ENCODE measurements at regions not wholly inside any gene's neighbourhood (a gene's known extent, or its start where the extent isn't known, plus 50 kb on each side); places are given as distances from the start of the nearest gene placed in this dataset.
"Not testable (repeated sequence)": the region's sequence is repeated elsewhere in the genome, so short reads cannot be mapped to it uniquely, and the experiment has no call there.

DNA sequence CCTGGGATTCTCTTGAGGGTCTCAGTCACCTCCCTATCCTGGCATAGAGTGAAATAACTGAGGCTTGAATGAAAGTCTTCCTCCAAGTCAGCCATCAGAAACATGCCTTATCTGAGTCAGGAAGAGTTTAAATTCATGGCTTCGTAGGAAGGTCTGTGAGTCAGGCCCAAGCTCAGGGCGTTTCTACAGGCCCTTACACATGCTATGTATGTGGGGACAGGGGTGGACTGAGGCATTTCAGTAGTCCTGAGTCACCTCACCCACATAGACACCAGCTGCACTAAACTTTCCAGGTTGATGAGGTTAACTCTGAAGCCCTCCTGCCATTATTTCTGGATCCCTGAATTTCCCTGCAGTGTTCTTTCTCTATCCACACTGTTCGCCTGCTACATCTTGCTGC, 134.6 kb upstream of the RCN1 start:
- DNase-seq = no peak

DNA sequence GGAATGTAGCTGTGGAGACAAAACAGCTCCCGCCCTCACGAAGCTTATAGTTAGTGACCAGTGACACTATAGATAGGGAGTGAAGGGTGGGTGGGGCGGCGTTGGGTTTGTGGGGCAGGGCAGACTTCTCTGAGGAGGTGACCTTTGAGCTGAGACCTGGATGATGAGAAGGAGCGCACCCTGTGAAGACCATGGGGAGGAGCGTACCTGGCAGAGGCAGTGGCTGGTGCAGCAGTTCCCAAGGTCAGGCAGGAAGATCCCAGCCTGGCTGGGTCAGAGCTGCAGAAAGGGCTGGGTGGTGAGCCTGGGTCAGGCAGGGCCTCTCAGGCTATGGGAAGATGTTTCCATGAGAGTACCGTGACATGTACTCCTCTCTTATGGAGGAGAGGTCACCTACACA, 135.0 kb upstream of the RCN1 start:
- DNase-seq = no peak

DNA sequence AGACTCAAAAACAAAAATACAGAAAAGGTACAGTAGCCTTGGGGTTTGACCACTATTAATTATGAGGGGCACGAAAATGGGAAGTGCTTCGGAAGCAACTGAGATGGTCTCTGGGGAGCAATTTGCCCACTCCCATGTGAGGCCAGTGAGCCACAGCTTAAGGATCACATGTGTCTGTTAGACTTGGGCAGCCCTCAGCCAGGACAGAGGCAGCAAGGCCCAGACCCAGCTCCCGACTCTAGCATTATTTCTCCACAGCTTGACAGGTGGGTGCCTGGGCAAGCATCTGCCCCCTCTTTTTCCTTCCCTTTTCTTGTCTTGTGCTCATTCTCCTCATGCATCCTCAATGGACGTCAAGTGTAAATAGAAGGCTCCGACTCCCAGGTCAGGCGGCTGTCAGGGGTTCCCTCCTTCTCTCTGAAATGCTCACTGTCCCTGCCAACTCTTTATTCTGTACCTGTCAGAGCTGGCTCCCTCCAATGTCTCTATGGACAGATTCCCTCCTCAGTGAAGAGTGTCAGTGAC, 137.0 kb upstream of the RCN1 start:
- no peak for DNase-seq

DNA sequence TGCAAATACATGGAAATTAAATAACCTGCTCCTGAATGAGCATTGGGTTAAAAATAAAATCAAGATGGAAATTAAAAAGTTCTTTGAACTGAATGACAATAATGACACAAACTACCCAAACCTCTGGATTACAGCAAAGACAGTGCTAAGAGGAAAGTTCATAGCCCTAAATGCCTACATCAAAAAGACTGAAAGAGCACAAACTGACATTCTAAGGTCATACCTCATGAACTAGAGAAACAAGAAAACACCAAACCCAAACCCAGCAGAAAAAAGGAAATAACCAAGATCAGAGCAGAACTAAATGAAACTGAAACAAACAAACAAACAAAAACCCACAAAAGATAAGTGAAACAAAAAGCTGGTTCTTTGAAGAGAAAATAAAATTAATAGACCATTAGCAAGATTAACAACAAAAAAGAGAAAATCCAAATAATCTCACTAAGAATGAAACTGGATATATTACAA, 138.6 kb upstream of the PAX6 start:
- DNase-seq = not testable (repeated sequence)

DNA sequence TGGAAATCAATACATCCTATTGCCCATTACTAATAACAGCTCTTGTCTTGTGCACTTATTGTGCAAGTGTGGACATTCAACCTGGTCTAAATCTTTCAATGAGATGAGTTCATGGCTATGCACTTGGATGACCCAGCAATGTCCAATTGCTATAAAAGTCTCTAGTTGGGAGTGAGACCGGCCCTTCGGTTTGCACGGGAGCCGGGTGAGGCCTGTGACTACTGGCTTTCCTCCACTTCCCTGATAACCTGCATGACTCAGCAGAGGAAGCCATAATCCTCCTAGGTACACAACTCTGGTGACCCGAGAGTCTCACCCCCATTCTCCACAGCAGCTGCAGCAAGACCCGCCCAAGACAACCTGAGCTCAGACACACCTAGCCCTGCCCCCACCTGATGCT, 135.9 kb upstream of the PAX6 start:
- no peak for DNase-seq

DNA sequence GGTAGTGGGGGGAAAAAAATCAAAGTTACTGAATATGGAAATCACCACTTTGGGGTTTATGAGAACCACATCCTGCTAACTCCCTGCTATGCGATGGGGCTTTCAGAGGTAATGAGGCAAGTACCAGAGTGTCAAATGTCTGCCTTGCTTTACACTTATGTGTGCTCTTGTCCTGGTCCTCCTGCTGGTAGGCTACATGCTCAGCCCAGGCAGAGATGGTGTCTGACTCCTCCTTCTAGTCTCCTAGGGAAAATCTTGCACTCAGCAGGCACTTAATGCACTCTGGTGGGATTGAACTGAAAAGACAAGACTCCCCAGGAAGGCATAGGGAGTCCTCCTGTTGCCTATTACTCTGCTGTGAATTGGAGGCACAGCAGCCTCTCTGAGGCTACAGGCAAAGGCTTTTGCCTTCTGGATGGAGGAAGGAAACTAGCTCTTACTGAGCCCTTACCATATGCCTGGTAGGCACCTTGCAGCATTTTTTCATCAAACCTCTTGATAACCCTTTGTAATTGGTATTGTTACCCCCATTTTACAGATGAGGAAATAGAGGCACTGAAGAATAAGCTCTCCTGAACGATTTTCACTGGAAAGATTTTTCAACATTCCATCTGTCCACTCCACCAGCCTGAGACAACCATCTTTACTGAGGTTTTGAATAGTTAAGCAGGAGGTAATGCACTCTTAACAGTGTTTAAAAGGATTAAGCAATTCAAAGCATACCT, 132.1 kb upstream of the PAX6 start:
- DNase-seq = no peak

DNA sequence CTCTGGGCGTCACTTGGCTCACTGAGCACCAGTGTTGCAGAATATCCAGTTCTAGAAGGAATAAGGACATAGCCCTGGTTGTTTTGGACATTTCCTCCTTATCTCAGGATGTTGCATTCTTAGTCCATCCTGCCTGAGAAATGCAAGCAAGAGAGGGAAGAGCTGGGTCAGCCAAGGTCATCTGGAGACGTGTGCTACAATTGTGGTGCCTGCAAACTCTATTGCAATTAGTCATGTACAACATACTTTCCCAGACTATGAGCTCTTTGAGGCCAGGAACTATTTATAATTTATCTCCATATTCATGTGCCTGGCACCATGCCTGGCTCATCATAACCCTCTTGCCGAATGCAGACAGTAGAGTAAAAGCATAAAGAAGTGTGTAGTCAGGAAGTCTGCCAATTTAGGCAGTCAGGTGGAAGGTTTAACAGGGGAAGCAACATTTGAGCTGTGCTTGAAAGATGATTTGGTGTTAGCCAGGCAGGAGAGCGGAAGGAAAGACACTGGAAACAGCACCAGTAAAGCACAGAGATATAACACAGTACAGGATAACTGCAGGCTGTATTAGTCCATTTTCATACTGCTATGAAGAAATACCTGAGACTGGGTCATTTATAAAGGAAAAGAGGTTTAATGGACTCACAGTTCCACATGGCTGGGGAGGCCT, 129.4 kb upstream of the PAX6 start:
- DNase-seq = no peak

DNA sequence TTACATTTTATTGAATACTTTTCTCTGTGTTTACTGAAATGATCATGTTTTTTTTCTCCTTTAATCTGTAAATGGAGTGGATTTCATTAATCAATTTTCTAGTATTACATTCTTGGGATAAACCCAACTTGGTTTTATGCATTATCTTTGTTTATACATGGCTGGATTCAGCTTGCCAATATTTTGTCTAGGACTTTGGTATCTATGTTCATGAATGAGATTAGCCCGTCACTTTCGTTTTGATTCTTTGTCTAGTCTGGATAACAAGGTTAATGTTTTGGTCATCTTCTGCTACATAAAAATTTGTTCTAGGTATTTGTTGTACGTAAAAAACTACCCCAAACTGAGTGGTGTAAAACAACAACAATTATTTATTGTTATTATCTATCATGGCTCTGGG, 127.9 kb upstream of the PAX6 start:
- DNase-seq = no peak

DNA sequence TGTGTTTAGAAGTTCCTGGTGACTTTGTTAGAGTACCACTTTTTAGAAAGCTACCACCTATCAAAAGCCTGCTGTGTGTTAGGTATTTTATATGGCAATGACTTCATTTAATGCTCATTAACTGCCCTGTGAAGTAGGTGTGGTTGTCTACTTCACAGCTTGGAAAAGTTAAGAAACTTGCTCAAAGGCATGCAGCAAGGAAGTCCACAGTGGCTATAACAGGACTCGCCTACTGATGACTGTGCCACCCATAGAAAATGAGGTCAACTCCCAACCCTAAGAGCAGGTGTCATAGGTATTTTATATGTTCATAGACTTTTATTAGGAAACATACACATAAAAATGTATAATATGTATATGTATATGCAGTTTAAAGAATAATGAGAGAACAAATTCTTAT, 125.2 kb upstream of the PAX6 start:
- no peak for DNase-seq

DNA sequence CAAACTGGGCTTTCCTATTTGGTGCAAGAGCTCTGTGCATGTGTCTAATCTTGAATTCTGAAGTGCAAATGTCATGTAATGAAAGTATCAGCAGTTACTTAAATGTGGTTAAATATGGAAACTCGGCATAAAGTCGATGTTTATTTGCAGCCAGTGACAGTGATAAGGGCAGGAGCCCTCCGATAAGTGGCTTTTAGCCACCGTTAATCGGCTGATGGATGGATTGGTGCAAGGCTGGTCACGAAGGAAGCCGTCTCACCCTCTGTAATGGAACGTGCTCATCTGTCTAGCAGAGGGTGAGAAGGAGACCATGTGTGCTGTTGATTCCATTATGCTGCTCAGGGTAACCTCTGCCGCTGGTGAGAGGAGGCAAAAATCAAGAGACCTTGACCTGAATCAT, 121.8 kb upstream of the PAX6 start:
- no peak for DNase-seq

DNA sequence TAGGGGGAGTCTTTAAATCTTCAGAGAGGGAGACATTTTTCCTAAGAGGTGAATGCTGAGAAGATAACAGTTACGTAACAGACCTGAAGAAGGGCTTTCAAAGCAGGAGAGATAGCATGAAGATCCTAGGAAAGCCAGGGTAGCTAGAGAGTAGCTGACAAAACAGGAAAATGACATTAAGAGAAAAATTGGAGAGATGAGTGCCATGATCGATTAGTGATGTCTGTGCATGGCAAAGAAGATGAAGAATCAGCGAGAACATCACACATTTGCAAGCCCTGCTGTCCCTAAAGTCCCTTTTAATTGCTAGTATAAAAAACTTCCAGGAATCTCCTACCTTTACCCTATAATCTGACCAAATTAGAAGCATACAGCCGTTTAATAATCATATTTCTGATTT, 116.9 kb upstream of the PAX6 start:
- DNase-seq = no peak

DNA sequence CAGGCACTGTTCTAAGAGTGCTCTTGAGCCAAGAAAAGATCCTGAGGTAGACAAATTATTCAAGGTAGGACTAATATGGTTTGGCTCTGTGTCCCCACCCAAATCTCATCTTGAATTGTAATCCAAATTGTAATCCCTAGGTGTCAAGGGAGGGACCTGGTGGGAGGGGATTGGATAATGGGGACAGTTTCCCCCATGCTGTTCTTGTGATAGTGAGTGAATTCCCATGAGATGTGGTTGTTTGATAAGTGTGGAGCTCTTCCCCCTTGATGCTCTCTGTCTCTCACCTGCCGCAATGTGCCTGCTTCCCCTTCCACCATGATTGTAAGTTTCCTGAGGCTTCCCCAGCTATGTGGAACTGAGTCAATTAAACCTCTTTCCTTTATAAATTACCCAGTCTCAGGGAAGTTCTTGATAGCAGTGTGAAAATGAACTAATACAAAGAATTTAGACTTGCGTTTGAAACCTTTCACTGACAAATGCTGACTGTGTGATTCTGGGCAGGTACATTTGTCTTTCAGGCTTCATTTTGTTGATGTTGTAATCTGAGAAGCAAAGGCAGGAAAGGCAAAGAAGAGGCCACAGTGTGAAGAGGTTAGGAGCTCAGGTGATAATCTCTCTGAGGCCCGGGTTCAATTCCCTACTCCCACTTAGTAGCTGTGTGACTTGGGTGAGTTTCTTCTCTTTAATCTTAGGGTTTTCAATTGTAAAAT, 115.8 kb upstream of the PAX6 start:
- no peak for DNase-seq

DNA sequence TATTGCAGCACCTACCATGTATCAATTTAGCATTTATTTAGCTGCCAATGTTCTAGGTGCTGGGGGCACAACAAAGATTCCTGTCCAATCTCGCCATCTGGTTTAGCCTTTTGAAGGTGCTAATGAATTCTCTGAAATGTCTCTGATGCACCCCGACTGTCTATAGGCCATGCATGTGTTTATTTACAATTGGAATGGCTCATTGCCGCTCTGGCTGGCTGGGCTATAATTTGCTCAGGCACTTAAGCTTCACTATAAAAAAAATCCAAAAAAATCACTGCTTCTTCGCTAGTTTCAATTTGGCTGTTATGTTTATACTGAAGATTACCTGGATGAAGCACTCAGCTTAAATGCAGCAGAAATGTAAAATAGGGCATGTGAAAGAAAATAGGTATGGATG, 115.0 kb upstream of the PAX6 start:
- no peak for DNase-seq

DNA sequence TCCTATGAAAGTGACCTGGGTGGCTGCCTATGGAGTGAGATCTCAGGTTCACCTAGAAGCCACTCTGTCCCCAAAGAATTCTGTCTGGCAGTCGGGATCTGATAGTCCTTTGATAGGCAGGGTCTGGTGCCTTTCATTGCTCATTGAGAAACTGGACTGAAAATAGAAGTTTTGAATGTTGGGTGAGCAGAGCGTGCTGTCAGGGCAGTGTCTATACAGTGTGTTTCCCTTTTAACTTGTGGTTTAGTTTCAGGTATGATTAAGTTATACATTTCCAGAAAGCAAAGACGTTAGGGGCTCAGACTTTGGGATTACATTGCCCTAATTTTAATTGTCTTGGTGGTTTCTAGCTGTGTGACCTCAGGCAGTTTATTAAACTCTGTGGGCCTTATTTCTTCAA, 111.3 kb upstream of the PAX6 start:
- DNase-seq = no peak

DNA sequence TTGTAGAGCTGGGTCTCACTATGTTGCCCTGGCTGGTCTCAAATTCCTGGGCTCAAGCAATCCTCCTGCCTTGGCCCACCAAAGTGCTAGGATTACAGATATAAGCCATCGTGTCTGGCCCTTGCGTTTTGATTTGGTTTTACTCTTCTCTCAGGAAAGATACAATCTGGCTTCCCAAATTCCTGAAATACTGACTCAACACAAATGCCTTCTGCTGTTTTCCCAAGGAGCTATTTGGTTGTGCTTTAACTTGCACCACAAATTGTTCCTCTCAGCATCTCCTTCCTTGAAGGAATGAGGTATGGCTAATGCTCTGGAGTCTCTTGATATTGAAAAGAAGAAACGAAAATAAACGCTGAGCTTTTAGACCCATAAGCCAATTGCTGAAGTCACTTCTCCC, 110.0 kb upstream of the PAX6 start:
- no peak for DNase-seq

DNA sequence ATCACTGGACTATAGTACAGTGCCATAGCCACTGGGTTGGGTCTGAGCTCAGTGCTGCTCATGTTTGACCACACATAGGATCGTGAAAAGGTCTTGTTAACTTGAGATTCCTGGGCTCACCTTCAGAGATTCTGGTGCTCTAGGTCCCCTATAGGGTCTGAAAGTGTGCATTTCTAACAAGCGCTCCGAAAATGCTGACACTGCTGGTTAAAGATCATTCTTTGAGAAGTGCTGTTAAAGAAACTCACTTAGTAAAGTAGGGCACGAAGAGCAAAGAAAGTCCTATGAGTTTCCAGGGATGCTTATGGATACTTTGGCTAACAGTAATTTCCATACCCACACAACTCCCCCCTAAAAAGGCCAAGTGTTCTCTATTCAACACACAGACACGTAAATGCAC, 108.1 kb upstream of the PAX6 start:
- no peak for DNase-seq

DNA sequence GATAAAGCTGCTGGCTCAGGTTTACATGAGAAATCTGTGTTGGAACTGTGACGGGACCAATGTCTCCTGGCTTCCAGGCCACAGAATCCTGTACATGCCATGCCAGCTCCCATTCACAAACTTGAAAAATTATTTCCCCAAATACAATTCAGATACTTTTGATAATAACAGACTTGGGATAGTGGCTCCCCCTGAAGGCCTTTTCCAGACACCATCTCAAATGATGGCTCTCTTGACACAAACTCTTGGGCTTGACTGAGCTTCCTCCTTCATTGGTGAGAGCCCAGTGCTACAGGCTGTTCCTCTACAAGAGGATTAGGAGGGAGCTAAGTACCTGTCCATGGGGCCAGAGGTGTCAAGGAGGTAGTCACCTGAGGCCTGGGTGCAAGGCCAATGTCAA, 104.7 kb upstream of the PAX6 start:
- no peak for DNase-seq

DNA sequence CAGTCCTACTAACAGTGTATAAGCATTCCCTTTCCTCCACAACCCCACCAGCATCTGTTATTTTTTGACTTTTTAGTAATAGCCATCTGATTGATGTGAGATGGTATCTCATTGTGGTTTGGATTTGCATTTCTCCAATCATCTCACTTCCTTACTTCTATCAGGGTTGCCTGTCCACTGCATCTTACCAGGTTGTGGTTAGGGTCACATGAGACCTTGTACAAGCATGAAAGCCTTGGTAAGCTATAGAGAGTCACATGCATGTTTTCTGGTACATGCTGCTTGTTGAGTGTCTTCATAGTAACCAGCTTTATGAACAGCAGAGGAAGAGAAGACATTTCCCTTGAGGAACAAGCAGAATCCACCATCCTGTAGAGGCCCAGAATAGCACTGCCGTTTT, 102.9 kb upstream of the PAX6 start:
- no peak for DNase-seq

DNA sequence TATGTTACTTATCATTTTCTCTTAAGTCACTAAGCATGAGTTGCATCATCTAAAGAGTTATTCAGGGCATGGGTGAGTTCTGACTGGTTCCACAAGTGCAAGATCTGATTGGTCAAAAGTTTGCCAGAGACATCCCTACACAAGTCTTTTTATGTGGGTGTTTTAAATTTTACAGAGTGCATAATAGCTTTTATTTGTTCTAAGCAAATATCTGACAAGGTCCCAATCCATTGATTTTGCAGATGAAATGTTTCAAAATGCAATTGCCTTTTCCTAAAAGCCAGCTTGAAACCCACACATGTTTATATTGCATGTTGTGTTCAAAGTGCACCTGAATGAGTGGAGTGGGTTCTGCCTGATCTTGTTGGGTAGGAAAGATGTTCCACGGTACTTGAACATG, 101.7 kb upstream of the PAX6 start:
- no peak for DNase-seq

DNA sequence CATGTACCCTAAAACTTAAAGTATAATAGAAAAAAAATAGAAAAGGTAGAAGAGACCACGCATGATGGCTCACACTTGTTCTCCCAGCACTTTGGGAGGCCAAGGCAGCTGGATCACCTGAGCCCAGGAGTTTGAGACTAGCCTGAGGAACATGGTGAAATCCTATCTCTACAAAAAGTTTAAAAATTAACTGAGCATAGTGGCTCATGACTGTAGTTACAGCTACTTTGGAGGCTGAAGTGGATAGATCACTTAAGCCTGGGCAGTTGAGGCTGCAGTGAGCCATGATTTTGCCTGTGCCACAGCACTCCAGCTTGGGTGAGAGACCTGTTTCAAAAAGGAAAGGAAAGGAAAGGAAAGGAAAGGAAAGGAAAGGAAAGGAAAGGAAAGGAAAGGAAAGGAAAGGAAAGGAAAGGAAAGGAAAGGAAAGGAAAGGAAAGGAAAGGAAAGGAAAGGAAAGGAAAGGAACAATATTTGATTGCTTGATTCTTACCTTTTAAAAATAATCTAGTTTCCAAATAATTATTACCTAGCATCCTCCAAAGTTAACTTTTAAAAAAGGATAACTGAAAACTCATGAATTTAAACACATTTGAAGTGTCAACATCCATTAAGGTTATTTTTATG, 99.9 kb upstream of the PAX6 start:
- DNase-seq = no peak

DNA sequence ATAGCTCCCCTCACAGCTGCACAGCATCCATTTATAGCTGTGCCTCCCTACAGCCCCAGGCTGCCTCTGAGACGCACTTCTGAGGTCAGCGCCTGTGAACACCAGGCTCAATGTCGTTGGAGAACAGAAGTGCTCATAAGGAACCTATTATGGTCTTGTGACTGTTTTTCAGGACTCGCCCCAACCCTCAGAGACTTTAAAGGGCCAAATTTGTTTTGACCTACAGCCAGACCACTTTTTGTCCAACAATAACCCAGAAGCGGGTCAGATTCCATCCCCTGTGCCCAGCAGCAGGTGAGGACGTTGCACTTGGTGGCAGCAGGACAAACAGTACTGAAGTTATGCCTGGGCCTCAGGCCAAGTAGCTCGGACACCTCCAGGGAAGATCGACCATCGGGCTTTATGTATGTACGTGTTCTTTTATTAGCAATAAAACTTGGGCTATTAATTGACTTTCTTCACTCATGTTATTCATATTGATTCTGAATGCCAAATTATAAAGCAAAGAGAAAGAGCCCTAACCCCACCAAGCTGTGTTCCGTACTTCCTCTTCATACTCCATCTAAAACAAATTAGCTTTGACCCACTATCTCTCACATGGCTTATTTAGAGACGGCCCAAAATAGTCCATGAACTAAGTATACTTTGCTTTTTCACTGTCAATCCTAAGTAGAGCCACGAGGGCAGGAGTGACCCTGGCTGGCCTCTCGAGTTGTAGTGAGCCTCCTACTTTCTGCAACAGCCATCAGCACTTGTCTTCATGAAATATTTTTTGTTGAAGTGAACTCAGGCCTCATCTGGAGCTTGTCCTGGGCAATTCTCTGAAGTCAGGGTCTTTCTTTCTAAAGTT, 92.3 kb upstream of the PAX6 start:
- no peak for DNase-seq

DNA sequence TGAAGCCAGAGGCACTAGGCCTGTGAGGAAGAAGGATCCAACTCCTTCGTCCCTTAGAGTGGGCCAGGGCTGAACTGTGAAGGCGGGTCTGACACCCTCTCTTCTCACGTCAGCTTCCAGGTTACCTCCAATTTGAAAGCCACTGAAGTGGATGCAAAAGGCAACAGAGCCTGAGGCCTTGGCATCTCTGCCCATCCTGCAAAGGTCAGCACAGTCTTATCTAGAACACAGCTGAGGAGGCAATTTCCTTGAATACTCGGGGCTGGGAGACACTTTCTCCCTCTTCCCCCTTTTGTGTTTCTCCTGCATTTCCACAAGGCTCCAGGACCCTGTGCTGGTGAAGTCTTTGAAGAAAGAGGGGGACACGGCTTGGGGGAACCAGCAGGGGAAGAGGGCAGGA, 91.6 kb upstream of the PAX6 start:
- no peak for DNase-seq

DNA sequence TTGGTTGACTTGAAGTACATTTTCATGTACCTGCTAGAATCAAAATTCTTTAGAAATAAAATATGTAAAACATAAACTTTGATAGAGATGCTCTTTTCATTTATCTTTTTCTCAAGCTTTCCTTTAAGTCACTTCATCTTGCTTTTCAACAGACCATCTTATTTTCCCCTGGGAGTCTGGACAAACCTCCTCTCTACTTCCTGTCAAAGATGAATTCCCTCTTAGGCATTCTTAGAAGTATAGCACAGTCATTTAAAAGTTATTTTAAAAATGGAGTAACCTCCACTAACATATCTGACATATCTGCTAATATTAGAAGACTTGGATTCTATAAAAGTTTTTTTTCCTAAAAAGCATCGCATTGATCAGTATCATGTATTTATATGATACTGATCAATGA, 84.8 kb upstream of the PAX6 start:
- DNase-seq = no peak

All from activated naive CD4-positive, alpha-beta T cell (primary cell).